ENCODE measurements at regions not wholly inside any gene's neighbourhood (a gene's known extent, or its start where the extent isn't known, plus 50 kb on each side); places are given as distances from the start of the nearest gene placed in this dataset.

DNA sequence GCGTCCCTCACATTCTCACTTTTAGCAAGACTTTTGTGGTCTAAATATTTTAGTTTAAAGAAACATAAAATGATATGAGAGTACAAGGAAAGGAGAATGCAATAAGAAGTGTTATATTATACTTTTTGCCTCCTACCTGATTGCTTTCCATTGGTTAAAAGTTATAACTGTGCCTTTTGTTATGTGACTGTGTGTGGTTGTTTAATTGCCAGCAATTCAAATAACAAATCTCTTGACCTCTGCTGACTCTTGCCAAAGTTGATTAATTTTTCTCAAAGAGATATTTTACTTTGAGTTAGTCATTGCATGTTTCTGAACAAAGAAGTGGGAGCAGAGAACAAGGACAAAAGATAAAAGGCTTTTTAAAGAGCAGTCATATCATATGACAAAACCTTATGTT, 599.5 kb downstream of the SUCLG1 start:
- TF ChIP-seq REST (IDR thresholded peaks at IDR 0.05; ENCODE audit: insufficient read depth in 1 of 2, low read depth in 2 of 2, low read length in 1 of 2) (no peak), CTCF (IDR thresholded peaks at IDR 0.05) (no peak), SIN3A (IDR thresholded peaks at IDR 0.05; ENCODE audit: borderline replicate concordance, insufficient read depth, low read depth, low read length) (no peak), POLR2AphosphoS5 (IDR thresholded peaks at IDR 0.05; ENCODE audit: low read depth, low read length) (no peak), TCF7L2 (IDR thresholded peaks at IDR 0.05; ENCODE audit: low read depth, low read length) (no peak)

Data from Panc1 (cell line).